Fibroblast of mammary gland (primary cell): ENCODE measurements at regions not wholly inside any gene's neighbourhood (a gene's known extent, or its start where the extent isn't known, plus 50 kb on each side); places are given as distances from the start of the nearest gene placed in this dataset.

ENCODE experiments used
- DNase-seq: peaks from one replicate; pipeline ENCODE4 v3.0.0-alpha.2; 2010; ENCODE audit warnings: low read depth
- H3K4me3 ChIP-seq: 2 replicates; pipeline ENCODE4 v1.5.1; 2011; ENCODE audit warnings: low read depth, mild to moderate bottlenecking, low read length, moderate library complexity; ENCODE audit not compliant: control insufficient read depth
- TF ChIP-seq, protein P1 (sequence below): conservative IDR thresholded peaks from 2 replicates; pipeline ENCODE4 v1.5.1; 2011; ENCODE audit warnings: low read depth, low read length, inconsistent platforms; ENCODE audit not compliant: control insufficient read depth, insufficient read depth

- DNase-seq = no peak
- H3K4me3 ChIP-seq = no peak overlapping the region
- TF ChIP-seq, protein P1, sequence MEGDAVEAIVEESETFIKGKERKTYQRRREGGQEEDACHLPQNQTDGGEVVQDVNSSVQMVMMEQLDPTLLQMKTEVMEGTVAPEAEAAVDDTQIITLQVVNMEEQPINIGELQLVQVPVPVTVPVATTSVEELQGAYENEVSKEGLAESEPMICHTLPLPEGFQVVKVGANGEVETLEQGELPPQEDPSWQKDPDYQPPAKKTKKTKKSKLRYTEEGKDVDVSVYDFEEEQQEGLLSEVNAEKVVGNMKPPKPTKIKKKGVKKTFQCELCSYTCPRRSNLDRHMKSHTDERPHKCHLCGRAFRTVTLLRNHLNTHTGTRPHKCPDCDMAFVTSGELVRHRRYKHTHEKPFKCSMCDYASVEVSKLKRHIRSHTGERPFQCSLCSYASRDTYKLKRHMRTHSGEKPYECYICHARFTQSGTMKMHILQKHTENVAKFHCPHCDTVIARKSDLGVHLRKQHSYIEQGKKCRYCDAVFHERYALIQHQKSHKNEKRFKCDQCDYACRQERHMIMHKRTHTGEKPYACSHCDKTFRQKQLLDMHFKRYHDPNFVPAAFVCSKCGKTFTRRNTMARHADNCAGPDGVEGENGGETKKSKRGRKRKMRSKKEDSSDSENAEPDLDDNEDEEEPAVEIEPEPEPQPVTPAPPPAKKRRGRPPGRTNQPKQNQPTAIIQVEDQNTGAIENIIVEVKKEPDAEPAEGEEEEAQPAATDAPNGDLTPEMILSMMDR = no peak
These were observed 302.4 kb downstream of the SEC14L1 start for GRCh38 chr17:77442976-77443747.

- H3K4me3 ChIP-seq = no peak overlapping the region
- no peak for DNase-seq
- TF ChIP-seq, protein P1 = no peak
These were observed 303.0 kb downstream of the SEC14L1 start for GRCh38 chr17:77443748-77444260.

DNA sequence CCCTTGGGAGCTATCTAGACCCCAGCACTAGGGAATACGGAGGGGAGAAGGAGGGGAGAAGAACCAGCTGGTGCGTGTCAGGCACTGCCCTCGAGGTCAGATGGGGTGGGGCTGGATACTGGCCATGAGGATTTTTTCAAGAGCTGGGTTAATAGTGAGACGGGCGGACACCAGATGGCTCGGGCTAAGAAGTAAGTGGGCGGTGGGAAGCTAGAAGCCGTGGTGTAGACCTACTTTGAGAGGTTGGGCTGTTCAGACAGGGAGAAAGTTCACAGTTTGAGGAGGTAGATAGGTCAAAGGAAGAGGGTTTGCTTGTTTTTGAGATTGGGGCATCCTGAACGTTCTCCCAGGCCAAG is 303.8 kb downstream of the SEC14L1 start:
- H3K4me3 ChIP-seq = no peak overlapping the region
- TF ChIP-seq, protein P1 = no peak
- peak; percentile 85 for DNase-seq

GRCh38 chr17:77444984-77445759 is 304.4 kb downstream of the SEC14L1 start:
- peak; percentile 83 for DNase-seq
- TF ChIP-seq, protein P1 = no peak
- H3K4me3 ChIP-seq = no peak overlapping the region

- no peak overlapping the region for H3K4me3 ChIP-seq
- no peak for DNase-seq
- TF ChIP-seq, protein P1 = no peak
These were observed 305.2 kb downstream of the SEC14L1 start for GRCh38 chr17:77445760-77446532.

DNA sequence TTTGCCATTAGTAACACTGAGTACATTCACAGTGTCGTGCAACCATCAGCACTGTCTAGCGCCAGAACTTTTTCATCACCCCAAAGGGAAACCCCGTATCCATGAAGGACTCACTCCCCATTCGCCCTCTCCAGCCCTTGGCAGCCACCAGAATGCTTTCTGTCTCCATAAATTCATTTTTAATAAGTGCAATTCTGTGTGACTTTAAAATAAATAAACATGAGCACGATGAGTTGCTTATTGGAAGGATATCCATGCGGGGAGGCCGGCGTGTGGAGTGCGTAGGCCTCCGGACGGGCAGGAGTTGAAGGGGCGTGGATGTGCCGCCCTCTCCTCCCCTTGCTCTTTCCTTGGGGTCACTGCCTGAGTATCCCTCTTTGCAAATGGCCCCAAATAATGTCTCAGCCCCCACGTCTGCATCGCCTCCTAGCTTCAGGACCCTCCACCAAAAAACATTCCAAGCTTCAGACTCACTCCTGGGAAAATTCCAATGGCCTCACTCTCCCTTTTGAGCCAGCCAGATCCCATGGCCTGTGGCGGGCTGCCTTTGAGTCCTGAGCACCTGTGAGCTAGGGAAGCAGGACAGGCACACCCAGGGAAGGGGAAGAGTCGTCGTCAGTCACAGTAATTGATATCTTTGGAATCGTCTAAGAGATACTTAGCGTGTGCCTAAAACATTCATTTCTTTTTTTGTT is 306.3 kb downstream of the SEC14L1 start:
- H3K4me3 ChIP-seq = no peak overlapping the region
- TF ChIP-seq, protein P1 = no peak
- DNase-seq = peak; percentile 53
